ENCODE measurements at regions not wholly inside any gene's neighbourhood (a gene's known extent, or its start where the extent isn't known, plus 50 kb on each side); places are given as distances from the start of the nearest gene placed in this dataset.
"Not testable (repeated sequence)": the region's sequence is repeated elsewhere in the genome, so short reads cannot be mapped to it uniquely, and the experiment has no call there.

DNA sequence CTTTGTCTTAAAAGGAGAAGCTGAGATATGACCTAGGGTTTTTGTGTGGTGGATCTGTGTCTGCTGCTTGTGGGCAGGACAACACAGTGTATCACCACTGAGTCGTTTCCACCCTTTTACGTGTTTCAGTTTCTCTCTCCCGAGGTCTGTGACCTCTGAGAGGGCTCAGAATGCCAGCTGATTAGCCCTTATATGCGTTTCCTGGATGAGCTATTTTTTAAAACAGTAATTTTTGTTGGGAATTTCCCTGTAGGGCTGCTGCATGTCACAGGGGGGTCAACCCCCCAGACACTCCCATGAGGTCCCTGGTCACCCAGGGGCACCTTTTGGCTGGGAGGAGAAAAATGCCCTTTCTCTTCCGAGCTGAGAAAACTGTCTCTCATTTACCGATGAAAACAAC is 170.4 kb upstream of the CASK start:
- no peak for DNase-seq

DNA sequence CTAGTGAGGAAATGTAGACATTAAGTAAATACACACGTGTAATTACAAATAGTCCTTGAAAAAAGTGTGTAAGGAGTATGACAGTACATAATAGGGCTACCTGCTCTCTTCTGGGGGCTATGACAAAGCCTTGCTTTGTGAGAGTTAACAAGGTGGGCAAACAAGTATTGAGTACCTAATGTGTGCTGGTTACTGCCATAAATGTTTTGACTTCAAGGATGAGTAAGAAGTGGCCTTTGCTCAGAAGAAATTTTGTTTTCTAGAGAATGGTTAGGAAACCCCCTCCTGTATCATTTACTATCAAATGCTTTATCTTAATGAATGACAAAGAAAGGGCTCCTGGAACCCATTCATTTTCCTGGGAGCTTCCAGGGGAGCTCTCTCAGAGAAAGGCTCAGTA is 167.0 kb upstream of the CASK start:
- DNase-seq, result no peak

DNA sequence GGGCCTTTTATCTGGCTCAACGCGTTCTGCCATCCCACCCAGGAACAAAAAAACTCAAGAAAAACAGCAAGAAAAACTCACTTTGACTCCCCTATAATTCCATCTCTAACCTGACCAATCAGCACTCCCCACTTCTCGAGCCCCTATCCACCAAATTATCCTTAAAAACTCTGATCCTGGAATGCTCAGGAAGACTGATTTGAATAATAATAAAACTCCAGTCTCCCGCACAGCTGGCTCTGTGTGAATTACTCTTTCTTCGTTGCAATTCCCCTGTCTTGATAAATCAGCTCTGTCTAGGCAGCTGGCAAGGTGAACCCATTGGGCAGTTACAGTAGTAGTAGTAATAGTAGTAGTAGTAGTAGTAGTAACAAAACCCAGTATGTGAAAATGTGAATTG is 165.7 kb upstream of the CASK start:
- no peak for DNase-seq

DNA sequence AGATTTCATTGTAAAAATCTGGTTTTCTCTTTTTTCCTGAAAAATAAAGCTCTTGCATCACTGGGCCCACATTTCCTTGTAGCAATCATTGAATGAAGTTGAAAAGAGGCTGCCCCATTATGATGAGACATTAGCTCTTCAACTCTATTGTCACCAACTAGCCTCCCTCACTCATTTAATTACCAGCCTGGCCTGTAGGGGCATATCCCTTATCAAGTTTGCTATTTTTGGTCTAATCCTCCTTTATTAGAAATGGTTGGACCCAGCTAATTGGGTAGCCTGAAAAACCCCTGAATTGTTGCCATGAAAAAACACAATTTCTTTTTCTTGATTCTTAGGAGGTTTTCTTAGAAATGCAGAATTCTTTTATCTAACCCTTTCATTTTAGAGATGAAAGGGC is 164.6 kb upstream of the CASK start:
- DNase-seq, result no peak

DNA sequence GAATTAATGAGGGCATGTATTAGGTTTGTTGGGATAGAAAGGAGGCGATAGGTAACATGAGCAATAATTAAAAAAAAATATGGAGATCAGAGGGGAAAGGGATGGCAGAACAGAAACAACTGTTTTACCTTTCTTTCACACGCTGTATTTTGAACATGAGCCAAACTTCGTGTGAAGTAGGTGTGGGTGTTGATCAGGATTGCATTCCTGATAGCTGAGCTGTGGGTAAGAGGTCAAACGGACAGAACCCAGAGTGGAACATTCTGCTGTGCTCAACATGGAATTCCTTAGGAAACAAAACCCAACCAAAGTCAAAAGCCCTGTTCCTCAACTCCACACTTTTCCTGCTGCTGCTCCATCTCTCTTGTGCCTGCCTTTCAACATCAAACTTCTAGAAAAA is 162.5 kb upstream of the CASK start:
- no peak for DNase-seq

DNA sequence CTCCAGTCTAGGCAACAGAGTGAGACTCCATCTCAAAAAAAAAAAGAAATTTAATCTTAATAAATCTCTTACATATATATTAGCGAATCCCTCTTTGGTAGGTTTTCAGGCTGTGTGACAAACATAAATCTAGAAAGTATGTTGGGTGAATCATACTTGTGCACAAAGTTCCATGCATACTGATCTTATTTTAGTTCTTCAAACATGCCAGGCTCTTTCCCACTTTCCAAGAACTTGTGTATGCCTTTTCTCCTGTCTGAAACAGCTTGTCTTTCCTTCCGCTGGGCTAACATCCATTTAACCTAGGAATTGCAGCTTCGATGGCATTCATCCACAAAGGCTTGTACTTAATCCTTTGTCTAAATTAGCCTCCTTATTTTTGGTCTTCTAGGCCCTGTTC is 156.6 kb upstream of the CASK start:
- peak; percentile 47 for DNase-seq

DNA sequence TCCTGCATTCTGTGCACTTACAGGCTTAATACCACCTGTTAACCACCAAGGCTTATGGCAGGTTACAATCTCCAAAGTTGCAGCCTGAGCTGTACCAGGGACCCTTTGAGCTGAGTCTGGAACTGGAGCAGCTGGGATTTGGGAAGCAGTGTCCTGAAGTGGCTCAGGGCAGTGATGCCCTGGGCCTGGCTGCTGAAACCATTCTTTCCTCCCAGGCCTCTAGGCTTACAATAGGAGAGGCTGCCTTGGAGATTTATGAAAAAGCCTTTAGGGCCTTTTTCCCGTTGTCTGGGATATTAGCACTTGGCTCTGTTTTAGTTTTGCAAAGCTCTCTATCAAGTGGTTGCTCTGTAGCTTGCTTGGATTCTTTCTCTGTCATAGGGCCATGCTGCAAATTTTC is 154.3 kb upstream of the CASK start:
- DNase-seq, result no peak

DNA sequence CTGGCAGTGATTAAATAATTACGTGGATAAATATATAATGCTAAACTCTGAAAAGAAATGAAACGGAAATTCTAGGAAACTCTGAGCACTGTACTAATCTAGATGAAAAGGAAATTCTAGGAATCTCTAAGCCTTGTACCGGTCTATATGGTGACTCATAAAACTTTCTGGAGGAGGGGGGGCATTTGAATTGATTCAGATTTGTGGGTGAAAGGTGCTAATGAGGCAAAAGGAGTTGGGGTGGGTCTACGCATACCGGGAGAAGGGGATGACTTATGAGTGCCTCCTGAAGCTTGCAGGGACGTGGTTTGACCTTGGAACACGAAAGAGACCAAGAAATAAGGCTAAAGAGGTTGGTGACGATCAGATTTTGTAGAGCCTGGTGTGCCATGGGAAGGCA is 151.7 kb upstream of the CASK start:
- no peak for DNase-seq

DNA sequence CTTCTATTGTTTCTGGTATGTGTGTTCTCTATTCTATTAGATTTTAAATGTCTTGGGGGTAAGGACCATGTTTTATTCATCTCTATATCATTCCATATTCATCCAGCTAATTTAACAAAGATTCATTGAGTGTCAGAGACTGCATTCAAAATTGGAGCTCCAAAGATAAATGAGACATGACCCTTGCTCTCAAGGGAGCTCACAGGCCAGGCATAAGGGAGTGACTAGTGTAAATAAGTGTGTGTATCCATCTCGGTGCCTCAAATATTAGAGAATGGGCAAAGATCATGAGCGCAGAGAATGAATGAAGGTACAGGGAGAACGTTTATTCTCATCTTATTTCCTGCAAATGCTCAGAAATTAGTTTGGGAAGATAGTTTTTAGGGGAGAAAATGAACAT is 150.1 kb upstream of the CASK start:
- DNase-seq, result no peak

DNA sequence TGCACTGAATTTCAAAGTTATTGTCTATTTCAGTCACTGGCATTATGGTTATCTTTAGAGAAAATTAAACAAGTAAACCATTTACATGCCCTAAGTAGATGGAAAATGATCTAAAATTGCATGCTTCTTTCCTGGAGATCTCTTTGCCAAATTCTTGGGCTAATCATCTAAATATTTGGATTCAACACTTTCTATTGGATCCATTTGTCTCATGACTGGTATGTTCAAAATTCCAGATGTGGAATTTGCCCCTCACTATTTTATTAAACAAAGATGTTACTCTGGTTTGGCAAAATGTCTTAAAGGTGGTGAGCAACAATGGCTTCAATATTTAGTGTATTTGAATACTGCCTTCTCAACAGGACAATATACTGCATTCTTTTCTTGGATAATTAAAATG is 147.5 kb upstream of the CASK start:
- DNase-seq, result no peak

DNA sequence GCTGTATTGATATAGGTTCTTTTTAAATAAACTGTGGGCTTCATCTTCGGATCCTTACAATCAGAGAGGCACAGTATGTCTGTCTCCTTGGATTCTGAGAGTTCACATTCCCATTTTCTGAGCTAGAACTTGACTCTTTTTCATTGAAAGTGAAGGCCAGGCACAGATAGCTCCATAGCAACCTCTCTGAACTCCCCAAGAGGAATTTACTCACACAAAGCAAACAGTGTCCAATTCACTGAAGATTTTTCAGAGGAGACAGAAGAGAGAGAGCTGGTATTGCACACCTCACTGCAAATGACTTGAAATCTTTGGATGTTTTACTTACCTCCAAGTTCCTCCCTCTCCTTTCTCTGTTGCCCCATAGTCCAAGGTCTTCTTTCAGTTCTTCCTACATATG is 130.9 kb upstream of the CASK start:
- no peak for DNase-seq

DNA sequence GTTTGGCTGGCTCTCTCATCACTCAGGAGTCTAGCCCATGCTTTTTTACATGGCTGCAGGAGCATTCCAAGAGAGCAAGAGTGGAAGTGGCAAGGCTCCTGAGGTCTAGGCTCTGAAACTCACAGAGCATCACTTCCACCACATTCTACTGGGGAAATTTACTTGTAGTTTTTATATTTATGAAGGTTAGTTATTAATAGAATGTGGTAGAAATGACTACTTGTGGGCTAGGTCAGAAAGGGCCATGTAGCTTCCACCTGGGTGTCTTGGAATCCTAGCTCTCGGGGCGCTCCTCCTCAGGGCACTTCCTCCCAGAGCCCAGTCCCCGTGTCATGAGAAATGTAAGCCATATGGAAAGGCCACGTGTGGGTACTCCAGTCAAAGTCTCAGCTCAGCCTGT is 127.0 kb upstream of the CASK start:
- DNase-seq, result no peak

DNA sequence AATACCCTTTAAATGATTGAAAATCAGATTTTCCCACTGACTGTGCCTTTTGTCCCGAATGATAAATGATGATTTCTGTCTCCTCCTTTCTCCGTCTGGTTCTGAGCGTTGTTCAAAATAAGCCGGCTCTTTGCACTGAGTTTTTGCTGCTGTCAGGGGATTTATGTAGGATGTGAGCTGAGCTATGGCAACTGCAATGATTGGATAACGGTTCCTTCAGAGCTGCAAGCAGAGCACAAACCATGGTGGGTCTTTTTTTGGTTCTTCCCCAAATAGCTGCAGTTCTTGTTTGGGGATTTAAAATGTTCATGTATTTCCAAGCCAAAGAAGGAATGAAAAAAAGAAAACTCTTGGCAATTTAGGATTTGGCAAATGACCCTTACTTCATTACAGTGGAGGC is 124.5 kb upstream of the CASK start:
- no peak for DNase-seq

DNA sequence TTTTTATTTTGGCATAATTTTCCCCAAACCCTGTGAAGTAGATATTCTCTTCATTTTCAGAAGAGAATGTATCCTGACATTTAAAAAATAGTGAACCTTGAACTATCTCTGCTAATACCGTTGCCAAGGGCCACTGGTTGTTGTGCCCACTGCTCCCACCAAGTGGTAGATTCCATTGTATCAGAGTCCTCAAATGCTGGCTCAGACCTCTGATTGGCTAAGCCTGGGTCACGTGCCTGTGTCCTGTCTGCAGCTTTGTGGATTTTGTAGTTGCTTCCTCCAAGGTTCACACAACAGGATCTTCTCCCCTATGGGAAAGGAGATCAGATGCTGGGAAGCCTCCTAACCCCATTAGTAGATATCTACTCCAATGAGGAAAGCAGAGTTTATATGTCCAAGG is 104.8 kb upstream of the CASK start:
- DNase-seq, result no peak

DNA sequence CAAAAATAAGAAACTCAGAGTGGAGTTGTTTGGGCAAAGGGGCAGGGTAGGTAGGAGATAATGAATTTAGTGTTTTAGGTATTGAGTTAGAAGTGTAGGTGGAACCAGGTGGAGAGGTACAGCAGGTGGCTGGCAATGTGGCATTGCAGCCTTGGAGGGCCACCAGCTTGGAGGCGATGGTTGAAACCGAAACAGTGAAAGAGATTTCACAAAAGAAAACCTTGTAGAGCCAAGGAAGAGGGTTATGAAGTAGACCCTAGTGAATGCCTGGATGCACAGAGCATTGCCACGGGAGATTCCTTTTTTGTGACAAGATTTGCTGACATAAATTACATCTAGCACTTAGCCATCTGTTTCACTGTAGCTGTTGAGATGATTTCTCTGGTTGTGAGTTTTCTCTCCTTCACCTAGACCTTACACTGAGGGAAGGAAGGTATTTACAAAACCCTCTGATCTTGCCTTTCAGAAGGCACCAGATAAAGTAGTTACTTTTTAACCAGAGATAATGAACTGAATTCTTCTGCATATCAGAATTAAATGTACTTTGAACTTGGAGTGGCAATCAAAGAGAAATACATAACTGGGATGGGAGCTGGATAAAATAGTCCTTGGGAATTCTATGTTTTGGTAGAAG is 104.1 kb upstream of the CASK start:
- no peak for DNase-seq

DNA sequence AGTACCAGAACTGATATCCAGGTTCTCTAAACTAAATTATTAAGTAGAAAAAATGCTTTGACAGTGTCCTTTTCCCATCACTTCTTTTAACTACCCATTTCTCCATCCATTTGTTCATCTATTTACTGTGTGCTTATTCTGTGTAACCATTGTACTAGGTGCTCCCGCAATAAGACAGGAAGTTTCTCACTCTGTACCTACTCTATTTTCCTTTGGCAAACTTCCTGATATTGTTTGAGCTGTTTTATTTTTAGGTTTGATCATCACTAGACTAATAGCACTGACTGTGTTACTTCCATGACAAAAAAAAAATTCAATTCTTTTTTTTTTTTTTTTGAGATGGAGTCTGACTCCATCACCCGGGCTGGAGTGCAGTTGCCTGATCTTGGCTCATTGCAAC is 102.5 kb upstream of the CASK start:
- DNase-seq, result no peak

DNA sequence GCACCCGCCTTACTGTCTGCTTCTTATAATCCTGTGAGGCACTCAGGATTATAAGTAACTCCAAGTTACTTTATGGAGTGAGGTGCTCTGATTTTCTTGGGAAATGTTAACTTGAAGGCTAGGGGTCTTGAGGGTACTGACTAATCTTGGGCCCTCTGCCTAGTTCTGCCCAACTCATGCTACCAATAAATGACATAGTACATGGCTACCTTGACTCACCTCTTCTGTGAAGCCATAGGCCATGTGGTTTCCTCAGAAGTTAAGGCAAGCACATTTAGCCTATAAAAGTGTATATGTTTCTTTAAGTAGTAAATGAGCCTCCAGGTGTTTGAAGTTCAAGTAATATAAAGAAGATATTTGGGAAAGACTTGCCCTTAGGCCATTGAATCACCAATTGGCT is 99.8 kb upstream of the CASK start:
- no peak for DNase-seq

DNA sequence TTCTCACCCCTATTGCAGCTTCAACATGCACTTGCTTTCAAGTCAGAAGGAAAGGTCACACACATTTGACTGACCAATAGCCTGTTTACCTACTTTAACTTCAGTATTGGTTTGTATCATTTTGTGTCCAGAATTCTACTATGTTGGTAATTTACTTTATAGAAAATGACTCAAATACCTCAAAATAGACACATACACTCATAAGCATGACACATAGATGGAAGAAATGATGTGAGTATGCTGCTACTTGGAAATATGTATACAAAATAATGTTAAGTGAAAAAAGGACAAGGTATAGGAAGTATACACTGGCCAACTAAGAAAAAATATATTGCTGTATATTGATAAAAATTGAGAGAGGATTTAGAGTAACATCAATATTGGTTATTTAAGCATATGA is 98.8 kb upstream of the CASK start:
- DNase-seq, result no peak

DNA sequence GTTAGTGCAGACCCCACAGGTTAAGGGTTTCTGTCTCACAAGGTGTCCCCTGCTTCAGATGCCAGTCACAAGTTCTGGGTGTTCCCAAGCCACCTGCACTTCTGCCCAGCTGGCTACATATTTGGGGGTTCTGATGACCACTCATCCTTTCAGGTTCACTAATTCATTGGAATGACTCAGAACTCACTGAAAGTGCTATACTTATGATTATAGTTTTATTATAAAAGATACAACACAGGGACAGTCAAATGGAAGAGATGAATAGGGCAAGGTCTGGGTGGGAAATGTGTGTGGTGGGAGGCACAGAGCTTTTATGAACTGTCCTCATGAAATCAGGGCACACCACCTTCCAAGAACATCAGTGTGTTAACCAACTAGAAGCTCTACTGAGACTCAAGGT is 97.7 kb upstream of the CASK start:
- DNase-seq, result no peak

DNA sequence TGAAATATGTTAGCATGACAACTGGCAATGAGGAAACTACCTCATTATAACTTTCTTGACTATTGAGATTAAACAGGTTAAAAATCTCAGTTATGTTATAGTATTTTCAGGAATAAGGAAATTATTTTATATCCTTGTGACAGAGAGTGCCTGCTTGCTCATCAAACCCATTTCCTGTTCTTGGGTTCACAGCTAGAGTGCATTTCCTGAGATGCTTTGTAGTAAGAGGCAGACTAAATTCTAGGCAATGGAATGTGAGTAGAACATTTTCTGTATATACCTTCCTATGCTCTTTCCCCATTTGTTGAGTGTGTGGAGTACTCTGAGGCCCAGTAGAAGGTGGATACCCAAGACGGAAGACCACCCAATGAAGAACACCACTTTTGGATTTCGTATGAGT is 96.9 kb upstream of the CASK start:
- no peak for DNase-seq

DNA sequence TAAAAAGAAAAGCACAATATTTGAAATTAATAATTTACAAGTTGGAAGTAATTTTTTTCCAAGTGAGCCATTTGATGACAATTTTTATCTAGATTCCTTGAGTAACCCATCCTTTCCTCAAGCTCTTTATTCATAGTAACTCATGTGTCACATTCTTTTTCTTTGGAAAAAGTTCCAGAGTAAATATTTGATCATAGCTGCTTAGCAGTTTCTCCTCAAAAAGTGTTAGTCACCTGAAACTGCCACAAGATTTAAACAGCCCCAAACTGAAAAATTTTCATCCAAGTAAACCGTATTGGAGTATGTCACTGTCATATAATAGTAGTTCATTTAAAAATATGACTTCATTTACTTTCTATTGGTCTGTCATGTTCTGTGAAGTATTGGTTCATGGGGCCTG is 94.6 kb upstream of the CASK start:
- no peak for DNase-seq

DNA sequence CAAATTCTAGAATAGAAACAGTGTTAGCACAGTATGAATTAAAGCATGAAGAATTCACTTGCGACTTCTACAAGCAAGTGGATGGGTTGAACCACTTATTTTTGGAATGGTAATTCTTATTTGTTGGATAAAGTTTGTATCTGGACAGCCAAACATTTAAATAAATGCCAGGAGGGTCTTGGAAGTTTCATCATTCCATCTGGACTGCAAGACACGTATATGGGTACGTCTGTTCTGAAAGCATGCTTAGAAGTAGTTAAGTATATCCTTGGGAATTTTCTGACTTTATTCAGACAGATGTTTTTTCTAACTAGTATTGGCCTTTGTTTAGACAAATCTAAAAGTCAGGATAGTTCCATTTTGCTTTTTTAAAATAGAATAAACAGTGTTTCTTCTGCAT is 77.5 kb upstream of the CASK start:
- no peak for DNase-seq

DNA sequence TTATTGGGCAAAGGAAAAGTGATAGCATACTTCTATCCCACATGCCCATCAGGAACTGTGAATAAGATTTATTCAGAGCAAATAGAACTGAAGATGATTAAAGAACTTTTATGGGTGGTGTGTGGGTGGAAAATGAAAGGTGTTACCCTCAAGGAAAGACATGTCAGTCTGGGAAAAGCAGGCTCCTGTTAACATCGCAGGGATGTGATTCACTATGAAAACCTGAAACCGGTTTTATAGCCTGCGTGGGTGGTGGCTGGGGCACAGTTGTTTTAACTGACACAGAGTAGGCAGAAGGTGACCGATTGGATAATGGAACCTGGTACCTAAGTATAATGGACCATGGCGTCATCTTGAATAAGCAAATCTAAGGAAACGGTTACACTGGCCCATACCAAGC is 61.3 kb upstream of the CASK start:
- no peak for DNase-seq

DNA sequence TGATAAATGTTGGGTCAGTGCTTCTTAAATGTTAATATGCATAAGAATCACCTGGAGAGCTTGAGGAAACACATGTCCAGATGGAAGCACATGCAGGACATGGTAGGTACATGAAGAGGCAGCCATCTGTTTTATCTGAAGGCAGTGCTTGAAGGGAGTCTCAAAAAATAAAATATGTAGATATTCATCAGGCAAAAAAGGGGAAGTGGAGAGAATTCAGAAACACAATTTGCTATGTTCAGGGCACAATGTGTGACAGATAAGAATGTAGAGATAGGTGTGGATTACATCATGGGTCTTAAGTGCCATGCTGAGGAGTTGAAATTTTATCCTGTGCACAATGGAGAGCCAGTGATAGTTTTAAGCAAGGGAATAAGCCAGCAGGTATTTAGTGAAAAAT is 59.6 kb upstream of the CASK start:
- no peak for DNase-seq

DNA sequence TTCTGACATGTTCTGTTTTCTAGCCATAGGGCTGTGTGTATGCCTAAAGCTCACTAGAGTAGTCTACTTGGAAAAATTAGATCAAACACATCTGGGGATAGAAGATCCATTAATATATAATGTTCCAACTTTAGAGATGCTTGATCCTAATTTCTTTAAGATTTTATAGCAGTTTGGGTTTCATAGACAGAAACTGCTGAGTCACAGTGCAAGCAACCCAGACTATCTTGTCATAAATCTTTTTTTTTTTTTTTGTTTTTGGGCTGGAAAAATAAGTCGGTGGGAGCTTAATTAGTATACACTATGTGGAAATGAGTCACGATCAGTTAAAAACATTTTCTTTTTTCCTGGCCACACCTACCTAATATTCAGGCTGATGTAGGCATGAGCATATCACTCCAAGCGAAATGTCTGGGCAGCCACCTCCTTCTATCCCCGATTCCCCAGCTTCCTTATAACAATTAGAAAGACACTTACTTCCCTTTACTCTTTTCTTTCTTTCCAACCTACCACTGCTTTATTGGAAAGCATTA is 58.2 kb upstream of the CASK start:
- no peak for DNase-seq

DNA sequence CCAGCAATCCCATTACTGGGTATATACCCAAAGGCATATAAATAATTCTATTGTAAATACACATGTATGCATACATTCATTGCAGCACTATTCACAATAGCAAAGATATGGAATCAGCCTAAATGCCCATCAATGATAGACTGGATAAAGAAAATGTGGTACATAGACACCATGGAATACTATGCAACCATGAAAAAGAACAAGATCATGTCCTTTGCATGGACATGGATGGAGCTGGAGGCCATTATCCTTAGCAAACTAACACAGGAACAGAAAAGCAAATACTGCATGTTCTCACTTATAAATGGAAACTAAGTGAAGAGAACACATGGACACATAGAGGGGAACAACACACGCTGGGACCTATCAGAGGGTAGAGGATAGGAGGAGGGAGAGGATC is 51.3 kb upstream of the CASK start:
- not testable (repeated sequence) for DNase-seq

All from fibroblast of skin of right biceps (primary cell).